Hematopoietic multipotent progenitor cell treated with erythropoietin and hydrocortisone succinate and interleukin-3 and kit ligand, for 6 days (in vitro differentiated cells): ENCODE measurements at regions not wholly inside any gene's neighbourhood (a gene's known extent, or its start where the extent isn't known, plus 50 kb on each side); places are given as distances from the start of the nearest gene placed in this dataset.
"Not testable (repeated sequence)": the region's sequence is repeated elsewhere in the genome, so short reads cannot be mapped to it uniquely, and the experiment has no call there.

ENCODE experiments used
- DNase-seq: peaks from one replicate; pipeline ENCODE4 v3.0.0-alpha.2; 2015

- peak; percentile 0 for DNase-seq
Observed at GRCh38 chrX:91500499-91500898, 65.9 kb downstream of the PABPC5 start.

- DNase-seq, result not testable (repeated sequence)
Observed at GRCh38 chrX:91530209-91530608, 95.6 kb downstream of the PABPC5 start.

- DNase-seq, result not testable (repeated sequence)
Observed at GRCh38 chrX:91563127-91563526, 128.5 kb downstream of the PABPC5 start.
